Breast epithelium (tissue), 3 donors: ENCODE measurements at regions not wholly inside any gene's neighbourhood (a gene's known extent, or its start where the extent isn't known, plus 50 kb on each side); places are given as distances from the start of the nearest gene placed in this dataset.
"Not testable (repeated sequence)": the region's sequence is repeated elsewhere in the genome, so short reads cannot be mapped to it uniquely, and the experiment has no call there.

Experiments used
- POLR2A ChIP-seq: fragments of 450-650 bp; IDR thresholded peaks from one replicate; pipeline ENCODE4 v1.6.1; 2016; ENCODE audit warnings: antibody characterized with exemption, mild to moderate bottlenecking, moderate library complexity
- TF ChIP-seq, protein P1 (sequence below), 3 donors: fragments of 450-650 bp; IDR thresholded peaks; one replicate each; pipeline ENCODE4 v1.5.1; 2016 to 2017; ENCODE audit warnings: antibody characterized with exemption in 3 of 3, mild to moderate bottlenecking in 3 of 3, moderate library complexity in 3 of 3

GRCh38 chr6:65971252-65971651, 264.2 kb upstream of the EYS start:
- TF ChIP-seq, protein P1, sequence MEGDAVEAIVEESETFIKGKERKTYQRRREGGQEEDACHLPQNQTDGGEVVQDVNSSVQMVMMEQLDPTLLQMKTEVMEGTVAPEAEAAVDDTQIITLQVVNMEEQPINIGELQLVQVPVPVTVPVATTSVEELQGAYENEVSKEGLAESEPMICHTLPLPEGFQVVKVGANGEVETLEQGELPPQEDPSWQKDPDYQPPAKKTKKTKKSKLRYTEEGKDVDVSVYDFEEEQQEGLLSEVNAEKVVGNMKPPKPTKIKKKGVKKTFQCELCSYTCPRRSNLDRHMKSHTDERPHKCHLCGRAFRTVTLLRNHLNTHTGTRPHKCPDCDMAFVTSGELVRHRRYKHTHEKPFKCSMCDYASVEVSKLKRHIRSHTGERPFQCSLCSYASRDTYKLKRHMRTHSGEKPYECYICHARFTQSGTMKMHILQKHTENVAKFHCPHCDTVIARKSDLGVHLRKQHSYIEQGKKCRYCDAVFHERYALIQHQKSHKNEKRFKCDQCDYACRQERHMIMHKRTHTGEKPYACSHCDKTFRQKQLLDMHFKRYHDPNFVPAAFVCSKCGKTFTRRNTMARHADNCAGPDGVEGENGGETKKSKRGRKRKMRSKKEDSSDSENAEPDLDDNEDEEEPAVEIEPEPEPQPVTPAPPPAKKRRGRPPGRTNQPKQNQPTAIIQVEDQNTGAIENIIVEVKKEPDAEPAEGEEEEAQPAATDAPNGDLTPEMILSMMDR (IDR thresholded peaks at IDR 0.05), result not testable (repeated sequence)
- not testable (repeated sequence) for TF ChIP-seq POLR2A
